GM20000 (cell line): ENCODE measurements at regions not wholly inside any gene's neighbourhood (a gene's known extent, or its start where the extent isn't known, plus 50 kb on each side); places are given as distances from the start of the nearest gene placed in this dataset.

Experiments used
- DNase-seq: peaks from one replicate; pipeline ENCODE4 v3.0.0; 2012; ENCODE audit warnings: low spot score
- CTCF ChIP-seq: IDR thresholded peaks from 2 replicates; pipeline ENCODE4 v1.5.1; 2012; ENCODE audit warnings: mild to moderate bottlenecking, control low read depth; ENCODE audit errors: extremely low read depth, missing control alignments

GRCh38 chr18:37963837-37964236, 398.2 kb upstream of the CELF4 start:
- no peak for DNase-seq
- no peak for TF ChIP-seq CTCF

GRCh38 chr18:37962316-37962966, 396.8 kb upstream of the CELF4 start:
- no peak for DNase-seq
- no peak for TF ChIP-seq CTCF

GRCh38 chr18:37958499-37958898, 392.9 kb upstream of the CELF4 start:
- TF ChIP-seq CTCF = no peak
- no peak for DNase-seq

DNA sequence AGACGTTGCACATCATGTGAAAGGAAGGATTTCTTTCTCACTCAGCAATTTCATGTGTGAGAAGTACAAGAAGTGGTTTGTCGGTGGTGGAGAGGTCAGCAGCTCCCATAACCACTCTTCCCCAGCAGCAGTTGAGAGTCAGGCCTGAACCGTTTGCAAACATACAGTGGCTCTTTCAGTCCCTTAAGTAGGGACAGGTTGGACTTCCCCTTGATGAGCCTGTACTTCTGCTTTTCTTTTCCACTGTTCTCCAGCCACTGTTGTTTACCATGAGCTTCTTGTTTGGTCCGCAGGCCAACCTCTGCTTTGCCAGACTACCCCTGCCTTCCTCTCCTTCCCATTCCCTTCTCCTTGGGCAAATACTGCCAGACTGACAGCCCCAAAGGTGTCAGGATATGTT, 391.3 kb upstream of the CELF4 start:
- DNase-seq = peak; percentile 6
- TF ChIP-seq CTCF = no peak

DNA sequence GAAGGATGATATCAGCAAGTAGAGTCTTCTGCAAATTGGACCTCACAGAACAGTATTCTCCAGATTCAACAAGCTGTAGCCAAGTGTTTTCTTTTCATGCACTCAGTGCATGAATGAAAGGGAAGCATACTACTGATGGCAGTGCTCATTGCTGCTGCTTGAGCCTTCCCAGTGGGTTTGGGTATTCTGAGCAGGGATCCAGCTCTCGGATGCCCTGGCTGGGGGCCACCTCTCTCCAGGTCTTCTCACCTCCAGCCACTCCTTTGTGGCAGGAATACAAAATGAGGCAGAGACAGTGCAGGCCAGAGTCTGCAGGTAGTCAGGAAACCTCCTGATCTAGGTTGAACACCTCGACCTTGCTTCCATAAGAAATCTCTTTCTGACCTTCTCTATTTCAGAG, 390.4 kb upstream of the CELF4 start:
- TF ChIP-seq CTCF = no peak
- DNase-seq = no peak

DNA sequence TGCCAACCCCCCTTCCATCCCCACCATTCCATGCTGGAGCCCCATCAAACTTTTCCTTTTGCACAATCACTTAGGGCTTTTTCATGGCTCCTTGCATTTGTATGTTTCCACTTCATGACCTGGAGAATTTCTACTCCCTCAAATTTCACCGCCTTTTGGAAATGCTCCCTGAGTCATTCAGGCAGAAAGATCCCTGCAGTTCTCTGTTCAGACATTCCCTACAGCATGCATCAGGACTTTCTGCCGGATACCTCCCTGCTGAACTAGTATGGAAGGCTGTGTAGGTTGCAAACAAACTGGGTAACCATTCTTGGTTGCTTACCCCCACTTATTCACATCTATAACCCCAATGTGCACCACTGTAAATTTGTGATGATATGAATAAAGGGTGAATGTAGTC, 389.6 kb upstream of the CELF4 start:
- no peak for DNase-seq

GRCh38 chr18:37953876-37954275, 388.3 kb upstream of the CELF4 start:
- TF ChIP-seq CTCF = no peak

More for the DNA sequence above, 389.6 kb upstream of the CELF4 start:
- no peak for TF ChIP-seq CTCF

More at GRCh38 chr18:37953876-37954275, 388.3 kb upstream of the CELF4 start:
- no peak for DNase-seq
